GM23248 (cell line): ENCODE measurements at regions not wholly inside any gene's neighbourhood (a gene's known extent, or its start where the extent isn't known, plus 50 kb on each side); places are given as distances from the start of the nearest gene placed in this dataset.

ENCODE experiments used
- DNase-seq: peaks from one replicate; pipeline ENCODE4 v3.0.0-alpha.2; 2015
- H2AFZ ChIP-seq: fragments of 200-600 bp; sonication (generic); 2 replicates; pipeline ENCODE4 v1.6.1; 2016; ENCODE audit warnings: antibody characterized with exemption
- H3F3A ChIP-seq: fragments of 200-600 bp; sonication (generic); 2 replicates; pipeline ENCODE4 v1.6.1; 2016; ENCODE audit warnings: mild to moderate bottlenecking, antibody characterized with exemption, mixed run types; ENCODE audit not compliant: insufficient read depth
- H3K27ac ChIP-seq: fragments of 200-600 bp; sonication (generic); 2 replicates; pipeline ENCODE4 v1.5.1; 2016; ENCODE audit warnings: mild to moderate bottlenecking
- H3K27me3 ChIP-seq: fragments of 200-600 bp; sonication (generic); replicated peaks from 2 replicates; pipeline ENCODE4 v1.6.1; 2016; ENCODE audit warnings: mild to moderate bottlenecking; ENCODE audit not compliant: insufficient read depth
- H3K36me3 ChIP-seq: fragments of 200-600 bp; sonication (generic); 2 replicates; pipeline ENCODE4 v1.6.1; 2016; ENCODE audit warnings: low read depth, mild to moderate bottlenecking
- H3K4me1 ChIP-seq: fragments of 200-600 bp; sonication (generic); 2 replicates; pipeline ENCODE4 v1.6.1; 2016; ENCODE audit warnings: mild to moderate bottlenecking; ENCODE audit not compliant: insufficient read depth
- H3K4me2 ChIP-seq: fragments of 200-600 bp; sonication (generic); one replicate; pipeline ENCODE4 v1.6.1; 2016; ENCODE audit warnings: mild to moderate bottlenecking; ENCODE audit not compliant: unreplicated experiment
- H3K4me3 ChIP-seq: fragments of 200-600 bp; sonication (generic); 2 replicates; pipeline ENCODE4 v1.5.1; 2016; ENCODE audit warnings: mild to moderate bottlenecking
- H3K79me2 ChIP-seq: fragments of 200-600 bp; sonication (generic); 2 replicates; pipeline ENCODE4 v1.6.1; 2016; ENCODE audit warnings: mild to moderate bottlenecking; ENCODE audit not compliant: insufficient read depth
- H3K9ac ChIP-seq: fragments of 200-600 bp; sonication (generic); 2 replicates; pipeline ENCODE4 v1.6.1; 2016; ENCODE audit warnings: mild to moderate bottlenecking
- H3K9me2 ChIP-seq: fragments of 200-600 bp; sonication (generic); 2 replicates; pipeline ENCODE4 v1.6.1; 2016; ENCODE audit warnings: mixed run types, mild to moderate bottlenecking, moderate library complexity; ENCODE audit not compliant: insufficient read depth
- H3K9me3 ChIP-seq: fragments of 200-600 bp; sonication (generic); one replicate; pipeline ENCODE4 v1.6.1; 2017; ENCODE audit warnings: low read depth
- H4K20me1 ChIP-seq: fragments of 200-600 bp; sonication (generic); 2 replicates; pipeline ENCODE4 v1.6.0; 2016; ENCODE audit not compliant: insufficient read depth
- EZH2 ChIP-seq: fragments of 200-600 bp; sonication (generic); IDR thresholded peaks from 2 replicates; pipeline ENCODE4 v1.6.1; 2018; ENCODE audit warnings: antibody characterized with exemption, mild to moderate bottlenecking; ENCODE audit not compliant: insufficient read depth, poor library complexity, severe bottlenecking
- EZH2phosphoT487 ChIP-seq: fragments of 200-600 bp; sonication (generic); IDR thresholded peaks from 2 replicates; pipeline ENCODE4 v1.6.1; 2018; ENCODE audit warnings: antibody characterized with exemption, moderate library complexity, mild to moderate bottlenecking, low read depth; ENCODE audit not compliant: insufficient read depth
- WGBS, 2 experiments: methylation state at CpG; one replicate each; pipeline ENCODE4 v1.1.6; 2015 to 2017; ENCODE audit warnings: low lambda C conversion rate in 2 of 2, low coverage in 1 of 2; ENCODE audit errors: missing lambda C conversion rate in 2 of 2; 5-methylcytosine and 5-hydroxymethylcytosine counted together
- in situ Hi-C: fragments of 300-500 bp; cut with MboI; formaldehyde crosslinking; loops from 2 replicates; pipeline ENCODE4 v1.15.0; 2020

DNA sequence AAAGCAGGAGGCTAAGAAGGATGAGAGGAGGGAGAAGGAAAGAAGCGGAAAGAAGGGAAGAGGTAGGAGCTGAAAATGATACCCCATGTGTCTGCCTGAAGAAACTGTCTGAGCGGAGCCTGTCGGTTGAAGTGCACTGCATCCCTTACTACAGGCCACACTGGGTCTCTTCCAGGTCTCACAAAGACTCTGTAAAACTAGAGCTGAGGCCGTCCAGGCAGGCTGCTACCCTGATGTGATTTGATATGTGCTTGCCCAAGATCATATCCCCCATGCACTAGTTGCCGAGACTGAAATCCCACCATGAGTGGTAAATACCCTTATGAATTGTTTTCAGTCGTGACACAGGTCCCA is 134.4 kb downstream of the MAIP1 start:
- Histone ChIP-seq H3K4me3 (no peak overlapping the region), H3K9me3 (no peaks in the 10 kb centered on the region), H2AFZ (no peak overlapping the region), H3K9me2 (no peaks in the 10 kb centered on the region), H3K27ac (no peak overlapping the region), H3K4me2 (no peak overlapping the region), H3K79me2 (no peaks in the 10 kb centered on the region), H3K9ac (no peak overlapping the region), H3F3A (no peaks in the 10 kb centered on the region), H3K36me3 (no peaks in the 10 kb centered on the region), H3K27me3 (no peaks in the 10 kb centered on the region; the same call in 1 of the 2 replicates), H3K4me1 (no peaks in the 10 kb centered on the region), H4K20me1 (no peaks in the 10 kb centered on the region)
- 64 to 77% methylated on average over 6 of the region's 6 CpGs for WGBS, 2 experiments
- DNase-seq = no peak
- in situ Hi-C loops = no loop called here
- TF ChIP-seq EZH2 (no peak), EZH2phosphoT487 (no peak)

DNA sequence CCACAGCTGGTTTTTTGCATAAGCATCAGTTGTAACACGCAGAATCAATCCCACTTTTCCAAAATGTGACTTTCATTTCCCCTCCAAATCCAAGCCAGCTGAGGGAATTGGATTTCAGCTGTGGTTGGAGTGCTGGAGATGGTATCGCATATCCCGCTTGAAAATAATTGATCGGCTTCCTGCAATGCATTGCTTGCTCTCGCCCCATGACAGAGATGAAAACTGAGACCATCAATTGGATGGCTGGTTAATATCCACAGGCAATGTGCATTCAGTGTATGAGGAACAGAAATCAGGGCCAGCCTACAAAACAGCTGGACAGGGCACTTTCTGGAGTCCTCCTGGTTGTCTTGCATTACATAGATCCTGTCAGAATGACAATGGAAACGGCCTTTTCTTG is 135.3 kb downstream of the MAIP1 start:
- H3K4me3 ChIP-seq = no peak overlapping the region
- H3F3A ChIP-seq = no peaks in the 10 kb centered on the region
- H3K9me2 ChIP-seq = no peaks in the 10 kb centered on the region
- H3K4me2 ChIP-seq = no peak overlapping the region
- H2AFZ ChIP-seq = no peak overlapping the region
- H3K9ac ChIP-seq = no peak overlapping the region
- in situ Hi-C loops = no loop called here
- H3K36me3 ChIP-seq = no peaks in the 10 kb centered on the region
- no peaks in the 10 kb centered on the region for H3K9me3 ChIP-seq
- no peaks in the 10 kb centered on the region; the same call in 1 of the 2 replicates for H3K27me3 ChIP-seq
- no peak for DNase-seq
- no peak for TF ChIP-seq EZH2phosphoT487
- no peak for TF ChIP-seq EZH2
- H3K27ac ChIP-seq = no peak overlapping the region
- 16 to 20% methylated on average over 6 of the region's 6 CpGs for WGBS, 2 experiments
- H3K79me2 ChIP-seq = no peaks in the 10 kb centered on the region
- H4K20me1 ChIP-seq = no peaks in the 10 kb centered on the region
- H3K4me1 ChIP-seq = no peaks in the 10 kb centered on the region

DNA sequence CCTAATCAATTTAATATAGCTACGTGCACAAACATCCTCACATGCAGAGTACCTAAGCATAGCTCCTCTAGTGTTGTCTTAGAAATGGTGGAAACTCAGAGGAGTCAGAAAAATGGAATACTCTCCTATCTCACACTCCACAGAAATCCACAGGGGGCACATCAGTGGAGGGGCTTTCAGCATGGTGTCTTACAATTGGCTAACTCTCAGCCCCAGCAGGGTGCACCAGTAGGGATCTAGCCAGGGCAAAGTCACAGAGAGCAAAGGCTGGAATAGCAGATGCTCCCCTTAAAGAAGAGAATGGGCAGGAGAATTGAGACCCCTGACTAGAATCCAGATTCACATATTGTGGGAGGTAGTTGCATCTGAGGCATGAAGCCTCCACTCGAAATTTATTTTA is 135.7 kb downstream of the MAIP1 start:
- H3K27me3 ChIP-seq = no peaks in the 10 kb centered on the region; the same call in 1 of the 2 replicates
- H3K4me1 ChIP-seq = no peaks in the 10 kb centered on the region
- H3K9ac ChIP-seq = no peak overlapping the region
- DNase-seq = no peak
- no peaks in the 10 kb centered on the region for H3K79me2 ChIP-seq
- no peaks in the 10 kb centered on the region for H3K36me3 ChIP-seq
- no peaks in the 10 kb centered on the region for H3K9me2 ChIP-seq
- H3K4me3 ChIP-seq = no peak overlapping the region
- TF ChIP-seq EZH2 = no peak
- no peak for TF ChIP-seq EZH2phosphoT487
- no peak overlapping the region for H3K27ac ChIP-seq
- 11 to 22% methylated on average over 2 of the region's 2 CpGs for WGBS, 2 experiments
- no peaks in the 10 kb centered on the region for H3F3A ChIP-seq
- H3K4me2 ChIP-seq = no peak overlapping the region
- in situ Hi-C loops = no loop called here
- no peak overlapping the region for H2AFZ ChIP-seq
- no peaks in the 10 kb centered on the region for H4K20me1 ChIP-seq
- H3K9me3 ChIP-seq = no peaks in the 10 kb centered on the region

DNA sequence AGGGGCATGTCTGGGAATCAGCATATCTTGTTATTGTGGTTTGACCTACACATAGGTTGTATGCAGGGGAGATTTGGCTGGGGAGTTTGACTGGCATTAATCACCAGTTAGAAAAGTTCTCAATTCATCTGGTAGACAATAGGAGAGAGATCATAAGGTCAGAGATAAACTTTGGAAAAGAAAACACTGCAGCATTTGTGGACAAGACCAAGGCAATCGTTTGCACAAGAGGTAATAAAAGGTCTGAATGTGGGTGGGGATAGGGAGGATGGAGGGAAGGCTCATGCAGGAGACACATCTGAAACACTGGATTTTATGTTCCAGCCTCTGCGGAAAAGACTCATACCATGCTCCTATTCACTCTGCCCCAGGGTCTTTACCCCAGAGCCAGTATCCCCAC is 136.9 kb downstream of the MAIP1 start:
- no peak for DNase-seq
- 48 to 50% methylated on average over 2 of the region's 2 CpGs for WGBS, 2 experiments
- Histone ChIP-seq H3K9ac (no peak overlapping the region), H3K4me1 (no peaks in the 10 kb centered on the region), H3K36me3 (no peaks in the 10 kb centered on the region), H3K79me2 (no peaks in the 10 kb centered on the region), H2AFZ (no peak overlapping the region), H3K4me3 (no peak overlapping the region), H3K27me3 (no peaks in the 10 kb centered on the region; the same call in 1 of the 2 replicates), H3K9me2 (no peaks in the 10 kb centered on the region), H3K9me3 (no peaks in the 10 kb centered on the region), H3F3A (no peaks in the 10 kb centered on the region), H3K27ac (no peak overlapping the region), H4K20me1 (no peaks in the 10 kb centered on the region), H3K4me2 (no peak overlapping the region)
- in situ Hi-C loops = no loop called here
- TF ChIP-seq EZH2phosphoT487 = no peak
- TF ChIP-seq EZH2 = no peak

DNA sequence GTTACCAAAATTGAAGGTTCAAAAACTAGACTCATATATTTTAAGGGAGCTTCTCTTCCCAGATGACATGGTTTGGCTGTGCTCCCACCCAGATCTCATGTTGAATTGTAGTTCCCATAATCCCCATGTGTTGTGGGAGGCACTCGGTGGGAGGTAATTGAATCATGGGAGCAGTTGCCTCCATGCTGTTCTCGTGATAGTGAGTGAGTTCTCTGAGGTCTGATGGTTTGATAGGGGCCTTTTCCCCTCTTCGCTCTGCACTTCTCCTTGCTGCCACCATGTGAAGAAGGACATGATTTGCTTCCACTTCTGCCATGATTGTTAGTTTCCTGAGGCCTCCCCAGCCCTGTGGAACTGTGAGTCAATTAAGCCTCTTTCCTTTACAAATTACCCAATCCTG is 140.1 kb downstream of the MAIP1 start:
- Histone ChIP-seq H3K9ac (no peak overlapping the region), H3K9me3 (no peaks in the 10 kb centered on the region), H4K20me1 (no peaks in the 10 kb centered on the region), H3K36me3 (no peaks in the 10 kb centered on the region), H3K79me2 (no peaks in the 10 kb centered on the region), H3K27ac (no peak overlapping the region), H3K9me2 (no peaks in the 10 kb centered on the region), H3K4me3 (no peak overlapping the region), H3K4me2 (no peak overlapping the region), H3K4me1 (no peaks in the 10 kb centered on the region), H3F3A (no peaks in the 10 kb centered on the region), H3K27me3 (peaks cover 10% of the 10 kb centered on the region; the same call in 1 of the 2 replicates), H2AFZ (no peak overlapping the region)
- TF ChIP-seq EZH2 = no peak
- no peak for TF ChIP-seq EZH2phosphoT487
- DNase-seq = no peak
- in situ Hi-C loops = no loop called here
- 32 to 40% methylated on average over 3 of the region's 3 CpGs for WGBS, 2 experiments
